Stimulated activated CD4-positive, alpha-beta T cell treated with anti-CD3 and anti-CD28 coated beads, Interleukin-4, amount 100 ng/mL, for 24 hours (primary cell): ENCODE measurements at regions not wholly inside any gene's neighbourhood (a gene's known extent, or its start where the extent isn't known, plus 50 kb on each side); places are given as distances from the start of the nearest gene placed in this dataset.
"Not testable (repeated sequence)": the region's sequence is repeated elsewhere in the genome, so short reads cannot be mapped to it uniquely, and the experiment has no call there.

Source experiments
- DNase-seq: peaks from one replicate; pipeline ENCODE4 v3.0.0-alpha.2; 2020

GRCh38 chr3:169029674-169030285 is 633.7 kb downstream of the MECOM start:
- DNase-seq: no peak

- no peak for DNase-seq
These were observed 634.8 kb downstream of the MECOM start for GRCh38 chr3:169028716-169029115.

GRCh38 chr3:169026543-169027182 is 636.8 kb downstream of the MECOM start:
- DNase-seq: no peak

GRCh38 chr3:169022457-169022856 is 641.1 kb downstream of the MECOM start:
- DNase-seq: no peak

GRCh38 chr3:169020371-169020770 is 643.1 kb downstream of the MECOM start:
- no peak for DNase-seq

GRCh38 chr3:169009453-169009852 is 654.1 kb downstream of the MECOM start:
- DNase-seq: no peak

- no peak for DNase-seq
These were observed 654.6 kb downstream of the MECOM start for GRCh38 chr3:169008776-169009358.

GRCh38 chr3:169007145-169007544 is 656.4 kb downstream of the MECOM start:
- no peak for DNase-seq

- DNase-seq: not testable (repeated sequence)
These were observed 657.1 kb downstream of the MECOM start for GRCh38 chr3:169006398-169006797.

GRCh38 chr3:169002689-169003088 is 660.8 kb downstream of the MECOM start:
- DNase-seq: no peak

- no peak for DNase-seq
These were observed 664.7 kb downstream of the MECOM start for GRCh38 chr3:168998792-168999191.

GRCh38 chr3:168997488-168997887 is 666.0 kb downstream of the MECOM start:
- DNase-seq: no peak

- no peak for DNase-seq
These were observed 666.9 kb downstream of the MECOM start for GRCh38 chr3:168996622-168997021.

GRCh38 chr3:168995129-168995528 is 668.4 kb downstream of the MECOM start:
- no peak for DNase-seq

- no peak for DNase-seq
These were observed 671.7 kb downstream of the MECOM start for GRCh38 chr3:168991803-168992202.

GRCh38 chr3:168990621-168991020 is 672.9 kb downstream of the MECOM start:
- no peak for DNase-seq

GRCh38 chr3:168990134-168990533 is 673.4 kb downstream of the MECOM start:
- no peak for DNase-seq

- DNase-seq: no peak
These were observed 674.1 kb downstream of the MECOM start for GRCh38 chr3:168989396-168989795.

- no peak for DNase-seq
These were observed 674.7 kb downstream of the MECOM start for GRCh38 chr3:168988853-168989252.

GRCh38 chr3:168984872-168985271 is 678.6 kb downstream of the MECOM start:
- DNase-seq: no peak

GRCh38 chr3:168983046-168983445 is 680.5 kb downstream of the MECOM start:
- DNase-seq: no peak

GRCh38 chr3:168981396-168981795 is 682.1 kb downstream of the MECOM start:
- DNase-seq: no peak

- no peak for DNase-seq
These were observed 685.7 kb downstream of the MECOM start for GRCh38 chr3:168977716-168978374.

GRCh38 chr3:168976969-168977368 is 686.5 kb downstream of the MECOM start:
- DNase-seq: no peak
